SK-N-SH (cell line): ENCODE measurements at regions not wholly inside any gene's neighbourhood (a gene's known extent, or its start where the extent isn't known, plus 50 kb on each side); places are given as distances from the start of the nearest gene placed in this dataset.

Source experiments
- CTCF ChIA-PET: fragments of 300-600, 350-600 bp; formaldehyde crosslinking; extraction: SDS; loops from one replicate; lab custom pipeline; 2021; lab: Yijun Ruan, JAX
- POLR2A ChIA-PET: fragments of 350-600 bp; sonication (Branson Sonifier 250); formaldehyde crosslinking; extraction: SDS; loops from one replicate; lab custom pipeline; 2020; ENCODE audit warnings: antibody characterized with exemption, inconsistent platforms; lab: Yijun Ruan, JAX
- DNase-seq: peaks from one replicate; pipeline ENCODE4 v3.0.0; 2012
- H2AFZ ChIP-seq: fragments of 200-600 bp; sonication (generic); 2 replicates; pipeline ENCODE4 v1.8.1; 2016; ENCODE audit warnings: antibody characterized with exemption, mild to moderate bottlenecking, low read depth
- H3F3A ChIP-seq: fragments of 200-600 bp; sonication (generic); replicated peaks from 2 replicates; pipeline ENCODE3; 2016; ENCODE audit warnings: antibody characterized with exemption, mild to moderate bottlenecking; ENCODE audit not compliant: insufficient read depth
- H3K27ac ChIP-seq, 2 experiments: fragments of 200-500 bp in 1 of 2; fragments of 200-600 bp in 1 of 2; sonication (Bioruptor generic) in 1 of 2; sonication (generic), shearing (Covaris generic) in 1 of 2; 2 replicates each; pipeline versions ENCODE4 v1.5.1 to v1.6.1; 2014 to 2016; ENCODE audit warnings: low read depth in 2 of 2, inconsistent platforms in 1 of 2, low read length in 1 of 2, mild to moderate bottlenecking in 1 of 2, mixed read lengths in 1 of 2
- H3K27me3 ChIP-seq: fragments of 200-600 bp; sonication (generic), shearing (Covaris generic); 2 replicates; pipeline ENCODE4 v1.6.1; 2016; ENCODE audit warnings: mixed run types; ENCODE audit not compliant: insufficient read depth
- H3K36me3 ChIP-seq, 2 experiments: fragments of 200-500 bp in 1 of 2; fragments of 200-600 bp in 1 of 2; sonication (Bioruptor generic) in 1 of 2; sonication (generic) in 1 of 2; replicated peaks in 1 of 2; 2 replicates each; pipeline versions ENCODE3 to v1.5.1; 2014 to 2016; ENCODE audit warnings: low read length in 1 of 2, mild to moderate bottlenecking in 1 of 2; ENCODE audit not compliant: insufficient read depth in 2 of 2, control insufficient read depth in 1 of 2
- H3K4me1 ChIP-seq, 2 experiments: fragments of 200-500 bp in 1 of 2; fragments of 200-600 bp in 1 of 2; sonication (Bioruptor generic) in 1 of 2; sonication (generic), shearing (Covaris generic) in 1 of 2; 2 replicates each; pipeline versions ENCODE4 v1.5.1 to v1.6.1; 2014 to 2016; ENCODE audit warnings: low read depth in 1 of 2, low read length in 1 of 2, mixed run types in 1 of 2; ENCODE audit not compliant: insufficient read depth in 2 of 2, control insufficient read depth in 1 of 2
- H3K4me2 ChIP-seq: fragments of 200-600 bp; sonication (generic), shearing (Covaris generic); 2 replicates; pipeline ENCODE4 v1.6.1; 2017; ENCODE audit warnings: mixed run types
- H3K4me3 ChIP-seq, 2 experiments: fragments of 200-500 bp in 1 of 2; fragments of 200-600 bp in 1 of 2; sonication (Bioruptor generic) in 1 of 2; sonication (generic), shearing (Covaris generic) in 1 of 2; 2 replicates each; pipeline versions ENCODE4 v1.5.1 to v1.8.1; 2014 to 2016; ENCODE audit warnings: low read depth in 2 of 2, inconsistent platforms in 1 of 2, low read length in 1 of 2, mild to moderate bottlenecking in 1 of 2, mixed read lengths in 1 of 2, moderate library complexity in 1 of 2
- H3K79me2 ChIP-seq: fragments of 200-600 bp; sonication (generic); 2 replicates; pipeline ENCODE4 v1.8.1; 2017; ENCODE audit warnings: mild to moderate bottlenecking; ENCODE audit not compliant: insufficient read depth
- H3K9ac ChIP-seq: fragments of 200-600 bp; sonication (generic); 2 replicates; pipeline ENCODE4 v1.6.1; 2017; ENCODE audit warnings: mixed run types
- H3K9me2 ChIP-seq: fragments of 200-600 bp; sonication (generic); 2 replicates; pipeline ENCODE4 v1.6.1; 2017; ENCODE audit warnings: mixed run types
- H3K9me3 ChIP-seq: fragments of 200-600 bp; sonication (generic); 2 replicates; pipeline ENCODE4 v1.6.1; 2017; ENCODE audit warnings: mixed run types, mild to moderate bottlenecking, moderate library complexity
- H4K20me1 ChIP-seq: fragments of 200-600 bp; sonication (generic); 2 replicates; pipeline ENCODE4 v1.6.1; 2017; ENCODE audit warnings: mild to moderate bottlenecking, mixed run types; ENCODE audit not compliant: insufficient read depth
- CHD2 ChIP-seq: fragments of 150-350 bp; IDR thresholded peaks from 2 replicates; pipeline ENCODE4 v1.6.1; 2018; ENCODE audit warnings: low read length; ENCODE audit not compliant: partially characterized antibody
- ELF1 ChIP-seq: IDR thresholded peaks from 2 replicates; pipeline ENCODE4 v1.4.0; 2012
- EP300 ChIP-seq, 2 experiments: IDR thresholded peaks; 2 replicates each; pipeline versions ENCODE4 v1.4.0 to v1.6.1; 2012; ENCODE audit warnings: borderline replicate concordance in 1 of 2, low read depth in 1 of 2, low read length in 1 of 2
- FOSL2 ChIP-seq: IDR thresholded peaks from 2 replicates; pipeline ENCODE4 v1.4.0; 2012; ENCODE audit warnings: low read depth, mild to moderate bottlenecking, moderate library complexity, borderline replicate concordance
- FOXJ3 ChIP-seq: sonication (generic); formaldehyde crosslinking; IDR thresholded peaks from 2 replicates; pipeline ENCODE4 v1.5.1; 2020; ENCODE audit warnings: mild to moderate bottlenecking, missing genetic modification reagents
- FOXM1 ChIP-seq: IDR thresholded peaks from 2 replicates; pipeline ENCODE4 v1.4.0; 2012; ENCODE audit warnings: low read depth, mild to moderate bottlenecking
- GATA2 ChIP-seq: sonication (generic); formaldehyde crosslinking; IDR thresholded peaks from 2 replicates; pipeline ENCODE4 v1.5.0; 2020; ENCODE audit warnings: mild to moderate bottlenecking, missing genetic modification reagents
- MXI1 ChIP-seq: IDR thresholded peaks from 2 replicates; pipeline ENCODE4 v1.6.1; 2012; ENCODE audit warnings: mild to moderate bottlenecking, low read depth, low read length, improper control_type of control experiment
- RAD21 ChIP-seq: IDR thresholded peaks from 2 replicates; pipeline ENCODE4 v1.6.1; 2012; ENCODE audit warnings: mild to moderate bottlenecking, low read length
- SMC3 ChIP-seq: IDR thresholded peaks from 2 replicates; pipeline ENCODE4 v1.6.1; 2012; ENCODE audit warnings: low read depth, low read length, improper control_type of control experiment
- TAF1 ChIP-seq: IDR thresholded peaks from 2 replicates; pipeline ENCODE4 v1.6.1; 2012; ENCODE audit warnings: low read depth, mild to moderate bottlenecking, low read length, moderate library complexity, borderline replicate concordance
- YY1 ChIP-seq: IDR thresholded peaks from 2 replicates; pipeline ENCODE4 v1.4.0; 2012; ENCODE audit warnings: low read depth, mild to moderate bottlenecking
- WGBS: methylation state at CpG from one replicate; pipeline ENCODE4 v1.1.6; 2017; ENCODE audit warnings: low lambda C conversion rate; 5-methylcytosine and 5-hydroxymethylcytosine counted together
- TF ChIP-seq, protein P1 (sequence below): fragments of 200-600 bp; sonication (generic); IDR thresholded peaks from 2 replicates; pipeline ENCODE4 v1.6.1; 2017; ENCODE audit warnings: antibody characterized with exemption, mild to moderate bottlenecking, moderate library complexity
- TF ChIP-seq, protein P2 (sequence below): IDR thresholded peaks from 2 replicates; pipeline ENCODE4 v1.6.1; 2012; ENCODE audit warnings: mild to moderate bottlenecking, low read depth, low read length, moderate library complexity
- TF ChIP-seq, protein P3 (sequence below): IDR thresholded peaks from 2 replicates; pipeline ENCODE4 v1.4.0; 2012; ENCODE audit warnings: low read depth, borderline replicate concordance
- TF ChIP-seq, protein P4 (sequence below): fragments of 150-350 bp; IDR thresholded peaks from 2 replicates; pipeline ENCODE4 v1.6.1; 2017; ENCODE audit warnings: antibody characterized with exemption, low read length, low read depth, borderline replicate concordance
- TF ChIP-seq, protein P5 (sequence below): IDR thresholded peaks from 2 replicates; pipeline ENCODE4; 2012

DNA sequence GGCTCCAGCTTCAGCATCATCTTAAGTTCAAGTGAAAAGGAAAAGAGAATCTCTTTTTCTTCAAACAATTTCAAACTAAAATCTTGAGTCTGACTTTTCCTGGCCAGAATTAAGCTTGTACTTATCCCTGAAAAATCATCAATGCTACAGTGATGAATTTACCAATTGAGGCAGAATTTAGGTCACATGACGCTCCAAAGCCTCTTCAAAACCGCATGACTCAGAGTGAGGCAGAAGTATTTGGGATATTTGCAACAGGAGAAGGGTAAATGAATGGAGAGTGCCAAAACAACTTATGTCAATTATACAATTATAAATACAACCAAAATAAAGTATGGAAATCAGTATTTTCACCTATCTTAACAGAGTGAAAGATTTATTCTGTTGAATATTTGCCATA lies 515.5 kb downstream of the COL12A1 start:
- H3K9me2 ChIP-seq = no peaks in the 10 kb centered on the region
- H3K4me1 ChIP-seq = no peaks in the 10 kb centered on the region
- no peaks in the 10 kb centered on the region for H4K20me1 ChIP-seq
- DNase-seq = no peak
- no peaks in the 10 kb centered on the region for H3F3A ChIP-seq
- H3K9me3 ChIP-seq = no peaks in the 10 kb centered on the region
- no peak for TF ChIP-seq TAF1
- no peak for TF ChIP-seq MXI1
- TF ChIP-seq, protein P1, sequence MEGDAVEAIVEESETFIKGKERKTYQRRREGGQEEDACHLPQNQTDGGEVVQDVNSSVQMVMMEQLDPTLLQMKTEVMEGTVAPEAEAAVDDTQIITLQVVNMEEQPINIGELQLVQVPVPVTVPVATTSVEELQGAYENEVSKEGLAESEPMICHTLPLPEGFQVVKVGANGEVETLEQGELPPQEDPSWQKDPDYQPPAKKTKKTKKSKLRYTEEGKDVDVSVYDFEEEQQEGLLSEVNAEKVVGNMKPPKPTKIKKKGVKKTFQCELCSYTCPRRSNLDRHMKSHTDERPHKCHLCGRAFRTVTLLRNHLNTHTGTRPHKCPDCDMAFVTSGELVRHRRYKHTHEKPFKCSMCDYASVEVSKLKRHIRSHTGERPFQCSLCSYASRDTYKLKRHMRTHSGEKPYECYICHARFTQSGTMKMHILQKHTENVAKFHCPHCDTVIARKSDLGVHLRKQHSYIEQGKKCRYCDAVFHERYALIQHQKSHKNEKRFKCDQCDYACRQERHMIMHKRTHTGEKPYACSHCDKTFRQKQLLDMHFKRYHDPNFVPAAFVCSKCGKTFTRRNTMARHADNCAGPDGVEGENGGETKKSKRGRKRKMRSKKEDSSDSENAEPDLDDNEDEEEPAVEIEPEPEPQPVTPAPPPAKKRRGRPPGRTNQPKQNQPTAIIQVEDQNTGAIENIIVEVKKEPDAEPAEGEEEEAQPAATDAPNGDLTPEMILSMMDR = no peak
- TF ChIP-seq GATA2 = no peak
- TF ChIP-seq CHD2 = no peak
- TF ChIP-seq, protein P2, sequence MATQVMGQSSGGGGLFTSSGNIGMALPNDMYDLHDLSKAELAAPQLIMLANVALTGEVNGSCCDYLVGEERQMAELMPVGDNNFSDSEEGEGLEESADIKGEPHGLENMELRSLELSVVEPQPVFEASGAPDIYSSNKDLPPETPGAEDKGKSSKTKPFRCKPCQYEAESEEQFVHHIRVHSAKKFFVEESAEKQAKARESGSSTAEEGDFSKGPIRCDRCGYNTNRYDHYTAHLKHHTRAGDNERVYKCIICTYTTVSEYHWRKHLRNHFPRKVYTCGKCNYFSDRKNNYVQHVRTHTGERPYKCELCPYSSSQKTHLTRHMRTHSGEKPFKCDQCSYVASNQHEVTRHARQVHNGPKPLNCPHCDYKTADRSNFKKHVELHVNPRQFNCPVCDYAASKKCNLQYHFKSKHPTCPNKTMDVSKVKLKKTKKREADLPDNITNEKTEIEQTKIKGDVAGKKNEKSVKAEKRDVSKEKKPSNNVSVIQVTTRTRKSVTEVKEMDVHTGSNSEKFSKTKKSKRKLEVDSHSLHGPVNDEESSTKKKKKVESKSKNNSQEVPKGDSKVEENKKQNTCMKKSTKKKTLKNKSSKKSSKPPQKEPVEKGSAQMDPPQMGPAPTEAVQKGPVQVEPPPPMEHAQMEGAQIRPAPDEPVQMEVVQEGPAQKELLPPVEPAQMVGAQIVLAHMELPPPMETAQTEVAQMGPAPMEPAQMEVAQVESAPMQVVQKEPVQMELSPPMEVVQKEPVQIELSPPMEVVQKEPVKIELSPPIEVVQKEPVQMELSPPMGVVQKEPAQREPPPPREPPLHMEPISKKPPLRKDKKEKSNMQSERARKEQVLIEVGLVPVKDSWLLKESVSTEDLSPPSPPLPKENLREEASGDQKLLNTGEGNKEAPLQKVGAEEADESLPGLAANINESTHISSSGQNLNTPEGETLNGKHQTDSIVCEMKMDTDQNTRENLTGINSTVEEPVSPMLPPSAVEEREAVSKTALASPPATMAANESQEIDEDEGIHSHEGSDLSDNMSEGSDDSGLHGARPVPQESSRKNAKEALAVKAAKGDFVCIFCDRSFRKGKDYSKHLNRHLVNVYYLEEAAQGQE = no peak
- TF ChIP-seq ELF1 = no peak
- TF ChIP-seq, protein P3, sequence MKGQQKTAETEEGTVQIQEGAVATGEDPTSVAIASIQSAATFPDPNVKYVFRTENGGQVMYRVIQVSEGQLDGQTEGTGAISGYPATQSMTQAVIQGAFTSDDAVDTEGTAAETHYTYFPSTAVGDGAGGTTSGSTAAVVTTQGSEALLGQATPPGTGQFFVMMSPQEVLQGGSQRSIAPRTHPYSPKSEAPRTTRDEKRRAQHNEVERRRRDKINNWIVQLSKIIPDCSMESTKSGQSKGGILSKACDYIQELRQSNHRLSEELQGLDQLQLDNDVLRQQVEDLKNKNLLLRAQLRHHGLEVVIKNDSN = no peak
- TF ChIP-seq EP300 (IDR thresholded peaks at IDR 0.05; ENCODE audit: borderline replicate concordance in 1 of 2, low read depth in 1 of 2, low read length in 1 of 2) = no peak
- TF ChIP-seq YY1 = no peak
- no peak for TF ChIP-seq FOXJ3
- TF ChIP-seq FOXM1 = no peak
- TF ChIP-seq SMC3 = no peak
- TF ChIP-seq, protein P4, sequence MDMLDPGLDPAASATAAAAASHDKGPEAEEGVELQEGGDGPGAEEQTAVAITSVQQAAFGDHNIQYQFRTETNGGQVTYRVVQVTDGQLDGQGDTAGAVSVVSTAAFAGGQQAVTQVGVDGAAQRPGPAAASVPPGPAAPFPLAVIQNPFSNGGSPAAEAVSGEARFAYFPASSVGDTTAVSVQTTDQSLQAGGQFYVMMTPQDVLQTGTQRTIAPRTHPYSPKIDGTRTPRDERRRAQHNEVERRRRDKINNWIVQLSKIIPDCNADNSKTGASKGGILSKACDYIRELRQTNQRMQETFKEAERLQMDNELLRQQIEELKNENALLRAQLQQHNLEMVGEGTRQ = no peak
- TF ChIP-seq, protein P5, sequence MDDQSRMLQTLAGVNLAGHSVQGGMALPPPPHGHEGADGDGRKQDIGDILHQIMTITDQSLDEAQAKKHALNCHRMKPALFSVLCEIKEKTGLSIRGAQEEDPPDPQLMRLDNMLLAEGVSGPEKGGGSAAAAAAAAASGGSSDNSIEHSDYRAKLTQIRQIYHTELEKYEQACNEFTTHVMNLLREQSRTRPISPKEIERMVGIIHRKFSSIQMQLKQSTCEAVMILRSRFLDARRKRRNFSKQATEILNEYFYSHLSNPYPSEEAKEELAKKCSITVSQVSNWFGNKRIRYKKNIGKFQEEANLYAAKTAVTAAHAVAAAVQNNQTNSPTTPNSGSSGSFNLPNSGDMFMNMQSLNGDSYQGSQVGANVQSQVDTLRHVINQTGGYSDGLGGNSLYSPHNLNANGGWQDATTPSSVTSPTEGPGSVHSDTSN = no peak
- TF ChIP-seq FOSL2 = no peak
- no peak for TF ChIP-seq RAD21
- CTCF ChIA-PET = no interaction called here
- POLR2A ChIA-PET = no interaction called here
- no peaks in the 10 kb centered on the region for H3K79me2 ChIP-seq
- H3K27ac ChIP-seq = no peak overlapping the region
- H2AFZ ChIP-seq = no peak overlapping the region
- H3K36me3 ChIP-seq = no peaks in the 10 kb centered on the region
- H3K9ac ChIP-seq = no peak overlapping the region
- H3K4me2 ChIP-seq = no peak overlapping the region
- no peak overlapping the region for H3K4me3 ChIP-seq
- no peaks in the 10 kb centered on the region for H3K27me3 ChIP-seq
- 5% methylated on average over 2 of the region's 2 CpGs for WGBS
